Tibial nerve (tissue), 3 donors: ENCODE measurements at regions not wholly inside any gene's neighbourhood (a gene's known extent, or its start where the extent isn't known, plus 50 kb on each side); places are given as distances from the start of the nearest gene placed in this dataset.

ENCODE experiments used
- POLR2A ChIP-seq, 2 donors: fragments of 450-650 bp; IDR thresholded peaks; one replicate each; pipeline ENCODE4 v1.6.1; 2017; ENCODE audit warnings: antibody characterized with exemption in 2 of 2, mild to moderate bottlenecking in 2 of 2, moderate library complexity in 2 of 2
- TF ChIP-seq, protein P1 (sequence below), 5 experiments: fragments of 200-600 bp in 3 of 5; fragments of 450-650 bp in 2 of 5; sonication (generic) in 3 of 5; IDR thresholded peaks; one replicate each; pipeline ENCODE4 v1.5.1; 2016 to 2019; ENCODE audit warnings: antibody characterized with exemption in 5 of 5, mild to moderate bottlenecking in 3 of 5, moderate library complexity in 2 of 5

DNA sequence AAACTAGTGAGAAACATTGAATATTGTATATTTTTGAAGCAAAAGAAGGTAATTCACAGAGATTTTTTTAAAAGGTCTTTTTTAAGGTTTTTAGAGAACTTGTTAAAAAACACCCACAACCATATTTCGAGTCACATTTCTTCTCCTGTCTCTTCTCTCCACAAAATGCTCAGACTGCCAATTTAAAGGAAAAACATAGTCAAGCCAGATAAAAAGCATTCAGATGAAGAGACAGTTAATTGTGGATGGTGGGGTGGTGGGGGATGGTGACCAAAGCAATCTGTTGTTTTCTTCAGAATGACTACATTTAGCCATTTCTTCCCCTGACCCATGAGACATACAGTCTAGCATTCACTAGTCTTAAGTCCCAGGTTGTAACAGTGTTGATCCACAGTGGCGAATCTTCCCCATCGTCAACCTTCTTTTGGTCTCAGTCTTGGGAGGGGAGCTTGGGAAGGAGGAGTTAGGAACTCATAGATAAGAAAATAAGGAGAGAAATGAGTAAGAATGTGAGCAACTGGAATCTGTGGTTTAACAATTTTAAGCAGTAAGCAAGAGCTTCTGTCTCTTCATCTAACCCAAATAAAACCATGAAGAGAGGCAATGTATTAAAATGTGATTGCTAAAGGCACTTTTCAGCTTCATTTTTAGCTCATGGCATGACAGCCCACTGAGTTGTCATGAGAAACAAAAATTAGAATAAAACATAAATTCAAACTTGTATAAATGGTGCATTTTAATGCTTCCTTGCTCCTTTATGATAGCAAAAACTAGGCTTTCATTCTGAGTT lies 413.7 kb upstream of the FSHR start:
- TF ChIP-seq, protein P1, sequence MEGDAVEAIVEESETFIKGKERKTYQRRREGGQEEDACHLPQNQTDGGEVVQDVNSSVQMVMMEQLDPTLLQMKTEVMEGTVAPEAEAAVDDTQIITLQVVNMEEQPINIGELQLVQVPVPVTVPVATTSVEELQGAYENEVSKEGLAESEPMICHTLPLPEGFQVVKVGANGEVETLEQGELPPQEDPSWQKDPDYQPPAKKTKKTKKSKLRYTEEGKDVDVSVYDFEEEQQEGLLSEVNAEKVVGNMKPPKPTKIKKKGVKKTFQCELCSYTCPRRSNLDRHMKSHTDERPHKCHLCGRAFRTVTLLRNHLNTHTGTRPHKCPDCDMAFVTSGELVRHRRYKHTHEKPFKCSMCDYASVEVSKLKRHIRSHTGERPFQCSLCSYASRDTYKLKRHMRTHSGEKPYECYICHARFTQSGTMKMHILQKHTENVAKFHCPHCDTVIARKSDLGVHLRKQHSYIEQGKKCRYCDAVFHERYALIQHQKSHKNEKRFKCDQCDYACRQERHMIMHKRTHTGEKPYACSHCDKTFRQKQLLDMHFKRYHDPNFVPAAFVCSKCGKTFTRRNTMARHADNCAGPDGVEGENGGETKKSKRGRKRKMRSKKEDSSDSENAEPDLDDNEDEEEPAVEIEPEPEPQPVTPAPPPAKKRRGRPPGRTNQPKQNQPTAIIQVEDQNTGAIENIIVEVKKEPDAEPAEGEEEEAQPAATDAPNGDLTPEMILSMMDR (IDR thresholded peaks at IDR 0.05), result no peak
- no peak for TF ChIP-seq POLR2A (IDR thresholded peaks at IDR 0.05)
